Endothelial cell of umbilical vein (primary cell): ENCODE measurements at regions not wholly inside any gene's neighbourhood (a gene's known extent, or its start where the extent isn't known, plus 50 kb on each side); places are given as distances from the start of the nearest gene placed in this dataset.

Source experiments
- BruUV-seq: library from RNA; stranded (reverse); fragments of 400-500 nt; replicated peaks from 2 replicates; lab custom pipeline; 2021; lab: Mats Ljungman, UMichigan
- CTCF ChIA-PET: fragments of 300-600, 350-600 bp; sonication (Branson Sonifier 250); formaldehyde crosslinking; loops from one replicate; lab custom pipeline; 2021; ENCODE audit warnings: antibody characterized with exemption, inconsistent platforms; lab: Charles Lee
- POLR2A ChIA-PET: fragments of 300-600, 350-600 bp; sonication (Branson Sonifier 250); formaldehyde crosslinking; loops from one replicate; lab custom pipeline; 2021; ENCODE audit warnings: antibody characterized with exemption, inconsistent platforms; lab: Charles Lee
- DNase-seq: peaks from one replicate; pipeline ENCODE4 v3.0.0-alpha.2; 2011; ENCODE audit warnings: low read depth, low spot score
- FAIRE-seq: peaks from 2 replicates; lab custom pipeline; 2011; peaks lifted over from hg19 to GRCh38; lab: Jason Lieb, UNC
- H2AFZ ChIP-seq: 2 replicates; pipeline ENCODE4 v1.6.0; 2012; ENCODE audit warnings: low read depth, low read length, control low read depth, inconsistent platforms
- H3K27ac ChIP-seq: 2 replicates; pipeline ENCODE4 v1.5.1; 2011; ENCODE audit warnings: low read depth, mild to moderate bottlenecking, control low read depth, low read length, moderate library complexity; ENCODE audit not compliant: insufficient read depth
- H3K27me3 ChIP-seq, 2 experiments: 2 replicates each; pipeline versions ENCODE4 v1.6.0 to v1.6.1; 2011; ENCODE audit warnings: low read length in 2 of 2, mixed read lengths in 1 of 2; ENCODE audit not compliant: control insufficient read depth in 2 of 2, insufficient read depth in 2 of 2
- H3K36me3 ChIP-seq, 2 experiments: 2 replicates in 1 of 2; 3 replicates in 1 of 2; pipeline ENCODE4 v1.5.1; 2011; ENCODE audit warnings: low read length in 2 of 2, mild to moderate bottlenecking in 1 of 2, moderate library complexity in 1 of 2; ENCODE audit not compliant: control insufficient read depth in 2 of 2, insufficient read depth in 2 of 2; ENCODE audit errors: extremely low read depth in 1 of 2
- H3K4me1 ChIP-seq: 3 replicates; pipeline ENCODE4 v1.5.1; 2011; ENCODE audit warnings: mild to moderate bottlenecking, low read length; ENCODE audit not compliant: control insufficient read depth, insufficient read depth; ENCODE audit errors: extremely low read depth
- H3K4me2 ChIP-seq: 2 replicates; pipeline ENCODE4 v1.6.1; 2011; ENCODE audit warnings: low read length, control low read depth, mixed read lengths; ENCODE audit not compliant: insufficient read depth
- H3K4me3 ChIP-seq, 3 experiments: fragments of 200-600 bp in 1 of 3; sonication (generic), shearing (Covaris generic) in 1 of 3; replicated peaks in 1 of 3; 2 replicates each; pipeline ENCODE4 v1.5.1; 2011 to 2016; ENCODE audit warnings: control low read depth in 3 of 3, low read length in 3 of 3, mild to moderate bottlenecking in 2 of 3, inconsistent platforms in 1 of 3, low read depth in 1 of 3, moderate library complexity in 1 of 3; ENCODE audit not compliant: insufficient read depth in 1 of 3
- H3K79me2 ChIP-seq: 2 replicates; pipeline ENCODE4 v1.6.0; 2012; ENCODE audit warnings: low read length, inconsistent platforms; ENCODE audit not compliant: control insufficient read depth, insufficient read depth
- H3K9ac ChIP-seq: replicated peaks from 2 replicates; pipeline ENCODE3; 2011; ENCODE audit warnings: low read length, control low read depth; ENCODE audit not compliant: insufficient read depth; ENCODE audit errors: extremely low read depth
- H3K9me1 ChIP-seq: replicated peaks from 3 replicates; pipeline ENCODE4 v1.6.0; 2011; ENCODE audit warnings: mild to moderate bottlenecking, low read length; ENCODE audit not compliant: control insufficient read depth, insufficient read depth; ENCODE audit errors: extremely low read depth
- H3K9me3 ChIP-seq: replicated peaks from 2 replicates; pipeline ENCODE4 v1.5.1; 2012; ENCODE audit warnings: low read length, inconsistent platforms; ENCODE audit not compliant: control insufficient read depth, insufficient read depth
- H4K20me1 ChIP-seq: replicated peaks from 2 replicates; pipeline ENCODE3; 2011; ENCODE audit warnings: mild to moderate bottlenecking, low read length; ENCODE audit not compliant: control insufficient read depth, insufficient read depth; ENCODE audit errors: extremely low read depth
- EZH2 ChIP-seq: IDR thresholded peaks from 2 replicates; pipeline ENCODE4 v1.6.1; 2012; ENCODE audit warnings: borderline replicate concordance, low read depth, mild to moderate bottlenecking, moderate library complexity, low read length, inconsistent platforms; ENCODE audit not compliant: severe bottlenecking
- FOS ChIP-seq: IDR thresholded peaks from 2 replicates; pipeline ENCODE4 v1.6.1; 2011; ENCODE audit warnings: mild to moderate bottlenecking, low read length, moderate library complexity, borderline replicate concordance; ENCODE audit not compliant: insufficient read depth
- GATA2 ChIP-seq: IDR thresholded peaks from 2 replicates; pipeline ENCODE4 v1.7.0; 2011; ENCODE audit warnings: low read depth, mild to moderate bottlenecking, moderate library complexity, mixed read lengths, low read length; ENCODE audit not compliant: insufficient read length, insufficient read depth
- JUN ChIP-seq: IDR thresholded peaks from 2 replicates; pipeline ENCODE4 v1.6.1; 2011; ENCODE audit warnings: borderline replicate concordance, low read depth; ENCODE audit not compliant: insufficient read length, insufficient read depth
- MAX ChIP-seq: IDR thresholded peaks from 2 replicates; pipeline ENCODE4 v1.6.1; 2011; ENCODE audit not compliant: insufficient read depth, insufficient read length
- MYC ChIP-seq: IDR thresholded peaks from one replicate; pipeline ENCODE4 v1.6.1; 2011; ENCODE audit warnings: mild to moderate bottlenecking, low read depth, low read length
- POLR2A ChIP-seq: IDR thresholded peaks from 2 replicates; pipeline ENCODE4 v1.6.1; 2012; ENCODE audit warnings: low read depth, mild to moderate bottlenecking, control low read depth, low read length
- POLR2AphosphoS5 ChIP-seq: IDR thresholded peaks from 2 replicates; pipeline ENCODE4 v1.6.1; 2012; ENCODE audit warnings: low read depth, mild to moderate bottlenecking, control low read depth, low read length, moderate library complexity; ENCODE audit not compliant: insufficient read depth
- dilution Hi-C: fragments of 300-500 bp; cut with MboI; formaldehyde crosslinking; loops from one replicate; pipeline ENCODE4 v1.15.0; 2019; ENCODE audit warnings: low sequenced_read_pairs; ENCODE audit not compliant: extremely low pct_ligation_motif_present
- intact Hi-C: fragments of 100-400 bp; cut with micrococcal nuclease; formaldehyde crosslinking; loops from one replicate; pipeline ENCODE4 v1.10.0; 2022
- TF ChIP-seq, protein P1 (sequence below), 2 donors: IDR thresholded peaks; 1 replicate in 1 of 2; 2 replicates in 1 of 2; pipeline ENCODE4 v1.5.1; 2011; ENCODE audit warnings: low read length in 2 of 2, mild to moderate bottlenecking in 2 of 2, moderate library complexity in 2 of 2, control low read depth in 1 of 2, inconsistent platforms in 1 of 2, low read depth in 1 of 2; ENCODE audit not compliant: insufficient read depth in 1 of 2; ENCODE audit errors: extremely low read depth in 1 of 2

- no peaks in the 10 kb centered on the region for H3K4me1 ChIP-seq
- TF ChIP-seq, protein P1, sequence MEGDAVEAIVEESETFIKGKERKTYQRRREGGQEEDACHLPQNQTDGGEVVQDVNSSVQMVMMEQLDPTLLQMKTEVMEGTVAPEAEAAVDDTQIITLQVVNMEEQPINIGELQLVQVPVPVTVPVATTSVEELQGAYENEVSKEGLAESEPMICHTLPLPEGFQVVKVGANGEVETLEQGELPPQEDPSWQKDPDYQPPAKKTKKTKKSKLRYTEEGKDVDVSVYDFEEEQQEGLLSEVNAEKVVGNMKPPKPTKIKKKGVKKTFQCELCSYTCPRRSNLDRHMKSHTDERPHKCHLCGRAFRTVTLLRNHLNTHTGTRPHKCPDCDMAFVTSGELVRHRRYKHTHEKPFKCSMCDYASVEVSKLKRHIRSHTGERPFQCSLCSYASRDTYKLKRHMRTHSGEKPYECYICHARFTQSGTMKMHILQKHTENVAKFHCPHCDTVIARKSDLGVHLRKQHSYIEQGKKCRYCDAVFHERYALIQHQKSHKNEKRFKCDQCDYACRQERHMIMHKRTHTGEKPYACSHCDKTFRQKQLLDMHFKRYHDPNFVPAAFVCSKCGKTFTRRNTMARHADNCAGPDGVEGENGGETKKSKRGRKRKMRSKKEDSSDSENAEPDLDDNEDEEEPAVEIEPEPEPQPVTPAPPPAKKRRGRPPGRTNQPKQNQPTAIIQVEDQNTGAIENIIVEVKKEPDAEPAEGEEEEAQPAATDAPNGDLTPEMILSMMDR (IDR thresholded peaks at IDR 0.05; ENCODE audit: extremely low read depth in 1 of 2, insufficient read depth in 1 of 2, low read depth in 1 of 2, low read length in 2 of 2) = no peak
- no peaks in the 10 kb centered on the region for H3K9me1 ChIP-seq
- H3K9ac ChIP-seq = no peak overlapping the region
- FAIRE-seq (no peak), DNase-seq (no peak)
- POLR2A ChIA-PET = no interaction called here
- no peaks in the 10 kb centered on the region for H3K36me3 ChIP-seq
- H3K27me3 ChIP-seq = no peaks in the 10 kb centered on the region
- no peaks in the 10 kb centered on the region for H3K9me3 ChIP-seq
- no peak overlapping the region for H2AFZ ChIP-seq
- intact Hi-C loops = no loop called here
- CTCF ChIA-PET = interaction anchor here (0.7 to 2.0 kb wide), 5 partner anchors 11 to 31 kb away, joined by 3 to 5 read pairs (median 3); no protein-coding TSS in a partner anchor
- dilution Hi-C loops = no loop called here
- H3K27ac ChIP-seq = no peak overlapping the region
- no peak overlapping the region for H3K4me2 ChIP-seq
- no TSS peak for BruUV-seq
- H4K20me1 ChIP-seq = no peaks in the 10 kb centered on the region
- no peaks in the 10 kb centered on the region for H3K79me2 ChIP-seq
- H3K4me3 ChIP-seq = no peak overlapping the region
Measured at GRCh38 chr2:187719510-187719909, 165.3 kb upstream of the TFPI start.

- POLR2A ChIA-PET = no interaction called here
- TF ChIP-seq MYC (no peak), EZH2 (no peak), GATA2 (no peak), POLR2A (no peak), FOS (no peak), JUN (no peak), POLR2AphosphoS5 (no peak), MAX (no peak)
- TF ChIP-seq, protein P1 (IDR thresholded peaks at IDR 0.05; ENCODE audit: extremely low read depth in 1 of 2, insufficient read depth in 1 of 2, low read depth in 1 of 2, low read length in 2 of 2) = no peak
- H3K79me2 ChIP-seq = no peaks in the 10 kb centered on the region
- CTCF ChIA-PET = interaction anchor here (1.1 to 2.3 kb wide), 3 partner anchors 12 to 94 kb away, joined by 3 to 14 read pairs (median 5); no protein-coding TSS in a partner anchor
- FAIRE-seq = no peak
- no peak overlapping the region for H3K4me3 ChIP-seq
- H3K9ac ChIP-seq = no peak overlapping the region
- H3K9me3 ChIP-seq = no peaks in the 10 kb centered on the region
- no peaks in the 10 kb centered on the region for H3K27me3 ChIP-seq
- H3K9me1 ChIP-seq = no peaks in the 10 kb centered on the region
- no peak overlapping the region for H3K27ac ChIP-seq
- intact Hi-C loops (no loop called here), dilution Hi-C loops (no loop called here)
- H3K4me1 ChIP-seq = no peaks in the 10 kb centered on the region
- no peak overlapping the region for H2AFZ ChIP-seq
- H3K36me3 ChIP-seq = no peaks in the 10 kb centered on the region
- H3K4me2 ChIP-seq = no peak overlapping the region
- BruUV-seq = no TSS peak
- no peak for DNase-seq
- no peaks in the 10 kb centered on the region for H4K20me1 ChIP-seq
Measured at GRCh38 chr2:187748958-187749357, 194.7 kb upstream of the TFPI start.
